ENCODE measurements at regions not wholly inside any gene's neighbourhood (a gene's known extent, or its start where the extent isn't known, plus 50 kb on each side); places are given as distances from the start of the nearest gene placed in this dataset.

DNA sequence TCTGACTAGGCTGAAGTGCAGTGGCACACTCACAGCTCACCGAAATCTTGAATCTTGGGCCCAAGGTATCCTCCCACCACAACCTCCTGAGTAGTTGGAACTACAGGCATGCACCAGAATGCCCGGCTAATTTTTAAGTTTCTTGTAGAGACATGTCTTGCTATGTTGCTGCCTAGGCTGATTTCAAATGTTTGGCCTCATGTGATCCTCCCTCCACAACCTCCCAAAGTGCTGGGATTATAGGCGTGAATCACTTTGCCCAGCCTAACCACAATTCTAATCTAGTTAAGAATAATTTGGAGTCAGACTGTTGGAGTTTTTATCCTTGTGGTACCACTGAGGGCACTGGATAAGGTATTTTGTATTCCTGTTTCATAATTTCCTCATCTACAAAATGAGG lies 317.5 kb upstream of the AGA start:
- DNase-seq (ENCODE audit: low read depth) = no peak
- H3K4me3 ChIP-seq (ENCODE audit: control insufficient read depth, low read depth, low read length) = no peak overlapping the region
- TF ChIP-seq, protein P1, sequence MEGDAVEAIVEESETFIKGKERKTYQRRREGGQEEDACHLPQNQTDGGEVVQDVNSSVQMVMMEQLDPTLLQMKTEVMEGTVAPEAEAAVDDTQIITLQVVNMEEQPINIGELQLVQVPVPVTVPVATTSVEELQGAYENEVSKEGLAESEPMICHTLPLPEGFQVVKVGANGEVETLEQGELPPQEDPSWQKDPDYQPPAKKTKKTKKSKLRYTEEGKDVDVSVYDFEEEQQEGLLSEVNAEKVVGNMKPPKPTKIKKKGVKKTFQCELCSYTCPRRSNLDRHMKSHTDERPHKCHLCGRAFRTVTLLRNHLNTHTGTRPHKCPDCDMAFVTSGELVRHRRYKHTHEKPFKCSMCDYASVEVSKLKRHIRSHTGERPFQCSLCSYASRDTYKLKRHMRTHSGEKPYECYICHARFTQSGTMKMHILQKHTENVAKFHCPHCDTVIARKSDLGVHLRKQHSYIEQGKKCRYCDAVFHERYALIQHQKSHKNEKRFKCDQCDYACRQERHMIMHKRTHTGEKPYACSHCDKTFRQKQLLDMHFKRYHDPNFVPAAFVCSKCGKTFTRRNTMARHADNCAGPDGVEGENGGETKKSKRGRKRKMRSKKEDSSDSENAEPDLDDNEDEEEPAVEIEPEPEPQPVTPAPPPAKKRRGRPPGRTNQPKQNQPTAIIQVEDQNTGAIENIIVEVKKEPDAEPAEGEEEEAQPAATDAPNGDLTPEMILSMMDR (IDR thresholded peaks at IDR 0.05; ENCODE audit: control insufficient read depth, insufficient read depth, low read depth, low read length, missing control alignments) = no peak

DNA sequence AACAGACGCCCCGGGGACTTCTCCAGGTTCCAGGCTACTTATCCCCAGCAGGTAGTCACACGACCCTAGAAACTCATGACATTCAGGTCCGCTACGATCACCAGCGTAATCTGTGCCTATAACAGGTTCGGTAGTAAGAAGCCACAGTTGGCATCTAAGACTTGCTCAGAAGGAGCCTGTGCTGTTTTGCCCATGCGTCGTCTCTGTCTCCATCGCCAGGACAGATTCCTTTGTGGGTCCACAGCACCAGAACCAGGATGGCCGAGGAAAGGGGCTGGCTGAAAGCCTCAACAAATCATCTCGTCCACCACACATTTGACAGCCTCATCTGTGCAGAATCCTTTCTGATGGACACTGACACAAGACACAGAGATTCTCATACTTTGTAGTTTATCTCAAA lies 319.5 kb upstream of the AGA start:
- H3K4me3 ChIP-seq (ENCODE audit: control insufficient read depth, low read depth, low read length) = no peak overlapping the region
- TF ChIP-seq, protein P1 (IDR thresholded peaks at IDR 0.05; ENCODE audit: control insufficient read depth, insufficient read depth, low read depth, low read length, missing control alignments) = no peak
- no peak for DNase-seq (ENCODE audit: low read depth)

DNA sequence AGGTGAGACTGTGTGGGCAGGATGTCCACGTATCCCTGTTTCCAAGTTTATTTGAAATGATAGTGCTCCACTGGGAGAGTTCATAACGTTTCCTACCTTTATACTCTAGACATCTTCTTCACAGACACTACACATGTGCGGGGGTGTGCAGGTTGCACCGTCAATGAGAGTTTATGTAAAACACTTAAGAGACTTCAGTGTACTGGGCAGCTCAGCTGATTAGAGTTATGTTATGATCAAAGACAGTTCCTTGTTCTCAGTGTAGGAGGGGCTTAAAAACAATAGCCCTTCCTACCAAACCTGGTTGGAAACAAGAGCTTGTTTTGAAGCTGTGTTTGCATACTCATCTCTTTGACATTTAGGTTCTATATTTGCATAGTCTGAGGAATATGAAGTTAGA lies 326.9 kb upstream of the AGA start:
- TF ChIP-seq, protein P1 (IDR thresholded peaks at IDR 0.05; ENCODE audit: control insufficient read depth, insufficient read depth, low read depth, low read length, missing control alignments) = no peak
- no peak for DNase-seq (ENCODE audit: low read depth)
- no peak overlapping the region for H3K4me3 ChIP-seq (ENCODE audit: control insufficient read depth, low read depth, low read length)

DNA sequence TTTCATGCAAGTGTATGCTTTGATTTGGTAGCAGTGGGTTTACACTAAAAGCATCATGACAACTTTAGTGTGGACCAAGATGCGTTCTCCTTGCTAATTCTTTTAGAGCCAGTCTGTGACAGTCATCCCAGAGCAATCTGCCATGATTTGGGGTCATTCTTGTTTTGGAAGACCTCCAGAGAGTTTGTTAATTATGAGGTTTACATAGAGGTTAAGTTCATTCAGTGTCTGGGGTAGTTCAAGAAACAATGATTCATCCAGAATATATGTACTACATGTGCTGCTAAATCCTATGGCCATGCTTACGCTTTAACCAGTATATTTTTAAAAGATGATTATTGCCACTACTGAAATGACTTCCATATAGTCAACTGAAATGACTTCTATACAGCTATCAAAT lies 328.5 kb upstream of the AGA start:
- H3K4me3 ChIP-seq (ENCODE audit: control insufficient read depth, low read depth, low read length) = no peak overlapping the region
- no peak for DNase-seq (ENCODE audit: low read depth)
- TF ChIP-seq, protein P1 (IDR thresholded peaks at IDR 0.05; ENCODE audit: control insufficient read depth, insufficient read depth, low read depth, low read length, missing control alignments) = no peak

DNA sequence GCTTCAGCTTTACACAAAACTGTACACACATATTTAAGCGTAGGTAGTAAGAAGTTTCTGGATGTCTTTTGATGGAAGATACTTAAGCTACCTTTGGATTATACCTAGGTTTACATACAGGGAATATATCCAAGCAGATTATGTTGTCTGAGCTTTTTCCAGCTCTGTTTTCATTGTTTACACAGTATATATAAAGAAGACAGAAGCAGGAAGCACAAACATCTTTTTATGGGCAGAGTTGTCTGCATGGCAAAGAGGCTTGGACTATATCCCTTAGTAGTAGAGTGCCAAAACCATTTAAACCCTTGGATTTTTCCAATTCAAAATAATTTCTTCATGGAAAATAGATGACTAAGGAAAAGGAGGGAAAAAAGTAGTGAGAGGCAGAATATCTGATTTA lies 329.4 kb upstream of the AGA start:
- no peak overlapping the region for H3K4me3 ChIP-seq (ENCODE audit: control insufficient read depth, low read depth, low read length)
- TF ChIP-seq, protein P1 (IDR thresholded peaks at IDR 0.05; ENCODE audit: control insufficient read depth, insufficient read depth, low read depth, low read length, missing control alignments) = no peak
- DNase-seq (ENCODE audit: low read depth) = no peak

DNA sequence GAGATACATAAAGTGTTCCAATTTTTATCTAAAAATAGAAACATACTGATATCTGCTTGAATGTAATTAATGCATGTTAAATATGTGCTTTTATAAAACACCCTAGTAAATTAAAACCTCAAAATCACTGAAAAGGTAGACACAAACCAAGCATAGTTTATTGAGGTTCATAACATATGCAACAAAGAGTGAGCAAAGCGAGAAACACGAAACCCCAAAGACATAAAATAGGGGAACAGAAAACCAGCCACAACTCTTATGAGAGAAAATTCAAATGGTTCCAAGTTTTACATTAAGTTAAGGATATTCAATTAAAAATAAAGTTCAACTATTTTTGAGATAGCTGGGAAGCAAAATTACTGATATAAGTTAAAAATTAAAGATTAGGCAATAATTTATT lies 336.4 kb upstream of the AGA start:
- H3K4me3 ChIP-seq (ENCODE audit: control insufficient read depth, low read depth, low read length) = no peak overlapping the region
- TF ChIP-seq, protein P1 (IDR thresholded peaks at IDR 0.05; ENCODE audit: control insufficient read depth, insufficient read depth, low read depth, low read length, missing control alignments) = no peak
- DNase-seq (ENCODE audit: low read depth) = no peak

DNA sequence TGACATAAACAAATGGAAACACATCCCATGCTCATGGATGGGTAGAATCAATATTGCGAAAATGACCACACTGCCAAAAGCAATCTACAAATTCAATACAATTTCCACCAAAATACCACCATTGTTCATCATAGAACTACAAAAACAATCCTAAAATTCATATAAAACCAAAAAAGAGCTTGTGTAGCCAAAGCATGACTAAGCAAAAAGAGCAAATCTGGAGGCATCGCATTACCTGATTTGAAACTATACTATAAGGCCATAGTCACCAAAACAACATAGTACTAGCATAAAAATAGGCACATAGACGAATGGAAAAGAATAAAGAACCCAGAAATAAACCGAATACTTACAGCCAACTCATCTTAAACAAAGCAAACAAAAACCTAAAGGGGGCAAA lies 342.8 kb upstream of the AGA start:
- DNase-seq (ENCODE audit: low read depth) = no peak
- H3K4me3 ChIP-seq (ENCODE audit: control insufficient read depth, low read depth, low read length) = no peak overlapping the region
- TF ChIP-seq, protein P1 (IDR thresholded peaks at IDR 0.05; ENCODE audit: control insufficient read depth, insufficient read depth, low read depth, low read length, missing control alignments) = no peak

Data from AG09309 (cell line).